Activated effector memory CD4-positive, alpha-beta T cell treated with anti-CD3 and anti-CD28 coated beads, Interleukin-2, amount 50 U/mL, for 16 hours (primary cell): ENCODE measurements at regions not wholly inside any gene's neighbourhood (a gene's known extent, or its start where the extent isn't known, plus 50 kb on each side); places are given as distances from the start of the nearest gene placed in this dataset.
"Not testable (repeated sequence)": the region's sequence is repeated elsewhere in the genome, so short reads cannot be mapped to it uniquely, and the experiment has no call there.

Experiments
- DNase-seq: peaks from one replicate; pipeline ENCODE4 v3.0.0-alpha.2; 2020

DNA sequence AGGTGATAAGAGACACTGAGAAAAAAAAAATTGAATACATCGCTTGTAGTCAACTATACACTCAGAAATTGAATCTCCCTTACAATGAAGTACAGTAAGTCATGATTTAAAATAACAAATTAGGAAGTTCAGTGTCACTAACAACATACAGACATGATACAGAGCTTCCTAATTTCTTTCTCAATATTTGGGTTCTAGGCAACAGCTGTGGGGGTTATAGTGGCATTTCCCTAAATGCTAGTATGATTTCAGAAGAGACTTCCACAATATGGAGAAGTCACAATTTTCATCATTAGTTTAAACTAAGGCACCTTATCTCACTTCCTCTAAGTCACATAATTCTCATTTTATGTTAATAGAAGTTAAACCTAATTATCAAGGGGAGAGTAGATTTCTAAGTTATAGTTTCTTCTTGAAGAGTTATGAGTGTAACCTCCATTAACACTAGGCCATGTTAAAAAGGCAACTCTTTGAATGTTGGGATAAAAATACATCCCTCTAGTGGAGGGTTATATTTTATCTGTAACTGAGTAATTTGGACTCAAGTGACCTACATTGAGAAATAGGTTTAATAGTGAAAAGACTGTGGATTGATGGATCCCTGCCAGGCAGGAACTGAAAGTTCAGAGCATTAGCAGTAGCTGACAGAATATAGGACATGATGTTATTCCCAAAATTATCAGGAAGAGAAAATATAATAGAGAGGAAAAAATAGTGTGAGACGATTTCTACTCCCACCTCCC lies 286.0 kb upstream of the SUCLG2 start:
- no peak for DNase-seq

DNA sequence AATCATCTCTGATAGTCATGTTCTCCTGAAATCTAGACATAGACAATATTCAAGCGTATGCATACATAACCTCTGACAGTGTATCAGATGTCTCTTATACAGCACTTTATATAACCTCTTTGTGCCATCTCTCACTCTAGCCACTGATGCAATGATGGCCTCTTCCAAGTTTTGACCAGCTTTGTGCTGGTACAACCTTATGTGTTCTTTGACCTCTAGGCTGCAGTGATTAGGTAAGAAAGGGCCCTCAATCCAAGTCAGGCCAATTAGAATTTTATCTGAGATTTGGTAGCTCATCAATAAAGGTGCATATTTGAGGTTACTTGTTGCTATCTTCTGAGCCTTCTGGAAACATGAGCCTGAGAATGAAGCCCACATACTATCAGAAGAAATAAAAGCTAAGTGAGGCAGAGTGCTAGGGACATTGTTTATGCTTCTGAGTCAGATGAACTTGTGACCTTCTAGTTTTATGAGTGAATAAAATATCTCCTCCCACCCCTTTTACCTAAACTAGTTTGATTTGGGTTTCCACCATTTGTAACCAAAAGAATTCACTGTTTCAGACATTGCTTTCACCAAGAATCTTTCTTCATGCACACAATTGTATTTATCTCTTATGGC lies 283.2 kb upstream of the SUCLG2 start:
- no peak for DNase-seq

DNA sequence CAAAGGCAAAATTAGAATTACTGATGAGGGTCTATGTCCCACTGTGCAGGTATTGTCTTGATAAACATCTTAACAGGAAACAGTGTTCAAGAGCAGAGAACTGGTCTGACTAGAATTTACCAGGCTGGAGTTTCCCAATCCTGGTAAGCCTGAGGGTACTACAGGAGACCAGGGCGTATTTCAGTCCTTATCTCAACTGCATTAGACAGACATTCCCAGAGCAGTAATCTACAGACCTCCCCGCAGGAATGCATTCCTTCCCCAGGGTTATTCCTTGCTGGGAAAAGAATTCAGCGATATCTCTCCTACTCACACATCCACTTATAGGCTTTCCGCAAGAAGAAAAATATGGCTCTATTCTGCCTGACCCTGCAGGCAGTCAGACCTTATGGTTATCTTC lies 276.0 kb upstream of the SUCLG2 start:
- not testable (repeated sequence) for DNase-seq

DNA sequence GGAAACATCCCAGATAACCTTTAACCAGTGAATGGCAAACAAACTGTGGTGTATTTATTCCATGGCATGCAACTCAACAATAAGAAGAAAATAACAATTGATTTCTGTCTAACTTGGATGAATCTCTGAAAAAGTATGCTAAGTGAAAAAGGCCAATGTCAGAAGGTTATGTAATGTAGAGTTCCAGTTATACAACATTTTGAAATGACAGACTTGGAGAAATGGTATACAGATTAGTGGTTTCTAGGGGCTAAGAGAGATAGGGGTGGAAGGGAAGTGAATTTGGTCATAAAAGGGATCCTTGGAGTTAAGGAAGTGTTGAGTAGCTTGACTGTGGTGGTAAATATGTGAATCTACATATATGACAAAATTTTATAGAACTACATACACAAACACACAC lies 269.4 kb upstream of the SUCLG2 start:
- no peak for DNase-seq

DNA sequence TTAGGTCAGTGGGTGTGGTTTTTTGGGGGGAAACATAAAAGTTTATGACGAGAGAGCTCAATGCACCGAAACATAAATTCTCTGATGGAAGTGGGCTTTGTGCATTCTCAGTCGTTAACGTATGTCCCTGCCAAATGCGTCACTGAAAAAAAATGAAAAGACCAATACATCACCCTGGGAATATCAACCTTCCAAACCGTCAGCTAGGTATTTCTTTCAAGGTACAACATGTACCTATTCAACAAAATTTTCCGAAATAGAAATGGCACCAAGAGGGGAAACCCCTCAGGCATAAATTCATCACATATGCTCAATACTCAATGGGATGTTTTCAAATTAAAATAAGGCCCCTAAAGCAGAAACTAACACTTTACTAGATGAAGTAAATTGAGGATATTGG lies 266.6 kb upstream of the SUCLG2 start:
- no peak for DNase-seq

DNA sequence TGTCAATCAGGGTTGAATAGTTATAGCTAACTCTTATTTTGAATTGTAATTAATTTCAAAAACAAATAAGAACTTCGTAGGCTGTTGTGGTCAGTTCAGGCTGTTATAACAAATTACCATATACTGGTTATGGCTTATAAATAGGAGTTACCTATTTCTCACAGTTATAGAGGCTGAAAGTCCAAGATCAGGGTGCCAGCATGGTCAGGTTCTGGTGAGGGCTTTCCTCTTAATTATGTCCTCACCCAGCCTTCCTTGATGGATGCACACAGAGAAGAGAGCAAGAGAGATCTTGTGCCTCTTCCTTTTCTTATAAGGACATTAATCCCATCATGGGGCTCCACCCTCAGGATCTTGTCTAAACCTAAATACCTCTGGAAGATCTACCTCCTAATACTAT lies 265.9 kb upstream of the SUCLG2 start:
- no peak for DNase-seq

DNA sequence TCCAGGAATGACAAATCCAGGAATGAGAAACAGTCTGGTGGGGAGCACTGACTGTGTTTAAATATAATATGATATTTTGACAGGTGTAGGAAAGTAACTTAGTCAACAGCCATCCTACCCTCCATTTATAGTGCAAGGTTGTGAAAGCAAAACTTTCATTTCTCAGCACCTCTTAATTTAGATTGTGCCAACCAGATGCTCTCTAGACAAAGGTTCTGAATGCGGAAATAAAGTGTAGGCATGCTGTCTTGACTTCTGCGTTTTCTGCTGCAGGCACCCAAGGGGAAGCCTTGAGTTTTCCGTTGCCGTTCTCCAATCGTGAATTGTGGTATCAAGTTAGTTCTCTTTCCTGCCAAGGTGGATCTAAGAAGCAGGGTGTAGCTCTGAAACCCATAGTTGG lies 261.9 kb upstream of the SUCLG2 start:
- DNase-seq, result no peak

DNA sequence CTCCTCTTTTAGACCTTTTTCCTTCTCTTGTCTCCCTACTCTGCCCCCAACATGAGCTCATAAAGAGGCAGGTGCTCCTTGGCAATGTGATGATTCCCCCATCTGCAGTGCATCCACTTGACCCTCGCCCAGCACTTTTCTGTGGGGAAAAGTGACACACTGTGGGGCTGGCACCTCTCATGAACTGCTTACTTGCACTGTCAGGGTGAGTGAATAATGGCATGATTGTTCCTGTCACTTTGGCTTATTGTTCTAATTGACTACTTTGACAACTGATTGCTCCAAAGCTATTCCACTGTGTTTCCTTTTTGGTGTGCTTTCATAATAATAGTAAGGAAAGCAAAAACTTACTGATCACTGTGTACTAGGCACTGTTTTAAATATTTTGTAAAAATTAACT lies 253.3 kb upstream of the SUCLG2 start:
- DNase-seq, result no peak

DNA sequence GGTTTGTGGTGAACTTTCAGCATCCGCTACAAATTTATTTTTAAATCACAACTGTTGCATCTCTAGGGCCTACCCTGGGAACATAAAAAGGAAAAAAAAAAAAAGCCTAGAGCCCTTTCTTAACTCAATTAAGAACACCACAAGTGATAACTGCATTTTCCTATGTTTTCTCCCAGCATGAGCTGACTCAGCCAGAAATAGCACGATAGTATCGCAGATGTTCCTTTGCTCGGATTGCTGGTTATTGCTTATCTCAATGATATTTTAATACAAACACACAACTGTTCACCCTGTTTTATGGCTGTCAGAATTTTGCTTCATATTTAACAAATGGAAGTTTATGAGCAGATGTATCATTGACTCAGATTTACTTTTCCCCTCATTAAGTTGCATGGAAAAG lies 251.8 kb upstream of the SUCLG2 start:
- DNase-seq, result no peak

DNA sequence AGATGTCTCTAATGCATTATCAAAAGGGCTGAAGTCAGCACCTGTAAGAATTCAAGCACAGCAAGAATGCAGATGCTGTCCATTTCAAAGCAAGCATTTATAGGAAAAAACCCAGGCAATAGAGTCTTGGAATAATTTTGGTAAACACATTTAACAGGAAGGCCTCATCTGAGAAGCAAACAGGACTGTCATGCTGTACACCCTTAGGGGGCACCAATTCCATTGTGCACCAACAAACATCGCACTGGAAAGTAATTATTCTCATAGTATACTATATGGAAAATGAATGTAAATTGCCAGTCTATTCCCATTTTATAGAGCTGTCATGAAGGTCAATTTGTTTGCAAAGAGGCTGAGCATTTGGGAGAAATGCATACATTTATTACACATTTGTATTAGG lies 247.3 kb upstream of the SUCLG2 start:
- no peak for DNase-seq

DNA sequence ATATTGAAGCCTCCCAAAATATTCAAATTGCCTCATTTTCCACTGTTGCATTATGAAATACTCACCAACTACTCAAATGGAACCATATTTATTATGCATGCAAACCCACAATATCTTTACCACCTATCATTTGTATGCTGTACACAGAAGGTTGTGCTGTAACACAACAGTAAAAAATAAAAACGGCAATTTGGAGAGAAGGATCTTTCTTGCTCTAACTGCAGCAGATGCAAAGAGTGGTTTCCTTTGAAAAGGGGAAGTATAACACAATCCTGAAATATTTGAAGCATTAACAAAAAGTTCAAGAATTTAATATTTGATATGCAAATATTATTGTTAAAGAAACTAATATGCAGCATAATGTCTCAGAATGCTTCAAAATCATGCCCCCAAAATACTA lies 244.5 kb upstream of the SUCLG2 start:
- no peak for DNase-seq

DNA sequence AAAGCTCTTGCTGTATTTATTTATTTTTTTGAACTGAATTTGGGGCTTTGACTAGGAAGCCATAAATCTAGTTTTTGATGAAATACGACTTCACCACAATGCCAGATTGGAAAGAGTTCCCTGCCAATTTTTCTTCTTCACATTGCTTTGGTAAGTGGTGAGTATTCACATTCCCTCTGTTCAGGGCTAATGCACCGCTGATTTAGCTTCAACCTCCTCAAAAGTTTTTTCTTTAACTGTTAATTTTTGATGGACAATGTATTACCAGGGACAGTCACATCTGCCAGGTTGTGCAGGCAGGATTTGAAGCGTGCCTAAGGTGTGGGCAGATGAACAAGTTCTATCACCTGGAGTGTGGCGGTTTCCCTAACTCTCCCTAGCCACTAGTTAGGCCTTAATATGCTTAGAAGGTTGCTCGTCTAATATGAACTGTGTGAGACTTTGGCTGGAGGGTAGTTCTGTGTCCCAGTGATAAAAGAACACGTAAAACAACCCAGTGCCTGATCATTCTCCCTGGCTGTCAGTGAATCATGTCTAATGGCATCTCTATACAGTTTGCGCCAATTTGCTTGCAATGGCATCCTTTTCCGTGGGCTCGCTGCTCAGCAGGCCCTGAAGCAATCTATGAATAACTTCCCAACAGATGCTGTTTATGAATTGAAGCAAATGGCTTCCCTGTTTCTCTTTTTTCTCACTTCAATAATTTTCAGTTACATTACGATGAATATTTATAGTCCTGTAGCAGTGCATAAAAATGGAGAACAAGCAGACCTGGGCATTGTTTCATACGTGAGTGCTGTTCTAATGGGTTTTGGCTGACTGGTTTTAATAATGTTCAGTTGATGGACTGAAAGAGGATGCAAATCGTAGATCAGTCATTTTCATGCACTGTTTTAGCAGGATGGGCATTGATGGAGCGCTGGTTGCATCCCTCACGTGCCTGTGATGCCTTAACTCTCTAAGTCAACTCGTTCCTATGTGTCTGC lies 243.2 kb upstream of the SUCLG2 start:
- DNase-seq, result no peak

DNA sequence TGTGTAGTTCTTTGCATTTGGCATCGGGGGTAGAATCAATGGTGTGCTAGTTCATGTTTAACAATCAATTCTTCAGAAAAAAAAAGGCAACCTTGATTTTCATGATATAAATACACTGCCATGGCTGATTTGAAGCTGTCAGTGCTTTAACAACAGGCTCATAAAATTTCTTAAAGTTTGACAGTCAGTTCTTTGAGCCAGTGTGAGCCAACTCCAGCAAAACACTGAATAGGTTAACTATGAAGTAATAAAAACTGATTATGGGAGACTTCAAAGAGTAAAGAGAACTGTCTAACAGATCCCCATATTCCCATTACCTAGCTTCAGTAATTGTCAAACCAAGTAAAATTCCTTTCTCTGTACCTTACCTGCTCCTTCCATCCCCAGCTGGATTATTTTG lies 241.7 kb upstream of the SUCLG2 start:
- no peak for DNase-seq

DNA sequence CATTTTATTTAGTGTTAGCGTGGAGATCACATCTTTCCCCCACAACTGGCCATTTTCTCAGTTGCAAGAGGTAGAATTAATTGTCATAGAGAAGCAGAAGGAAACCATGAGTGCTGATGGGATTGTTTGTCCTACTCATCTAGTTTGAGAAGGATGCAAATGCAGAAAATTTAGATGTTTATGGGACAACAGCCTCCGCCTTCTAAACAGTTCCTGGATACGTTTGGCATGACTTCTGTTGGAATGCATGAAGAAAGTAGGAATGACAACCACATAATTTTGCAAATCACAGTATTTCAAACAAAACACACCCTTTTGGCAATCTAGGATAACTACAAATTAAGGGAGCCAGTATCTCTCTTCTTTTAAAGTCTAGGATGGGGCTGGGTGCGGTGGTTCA lies 240.1 kb upstream of the SUCLG2 start:
- DNase-seq, result no peak

DNA sequence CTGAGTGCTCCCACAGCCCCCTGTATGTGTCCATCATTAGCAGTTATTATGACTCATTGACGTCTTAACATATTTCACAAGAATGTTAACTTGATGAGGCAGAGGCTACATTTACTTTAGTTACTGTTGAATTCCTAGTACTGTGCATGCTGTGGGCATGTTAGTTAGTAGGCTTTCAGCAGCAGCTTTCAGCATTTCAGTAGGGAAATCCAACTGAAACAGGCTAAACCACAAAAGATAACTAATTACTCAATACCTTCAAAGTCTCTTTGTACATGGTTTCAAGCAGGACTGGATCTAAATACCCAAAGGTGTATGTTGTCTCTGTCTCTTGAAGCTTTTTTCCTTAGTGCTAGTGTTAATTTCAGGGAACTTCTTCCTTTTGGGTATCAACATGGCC lies 229.9 kb upstream of the SUCLG2 start:
- no peak for DNase-seq

DNA sequence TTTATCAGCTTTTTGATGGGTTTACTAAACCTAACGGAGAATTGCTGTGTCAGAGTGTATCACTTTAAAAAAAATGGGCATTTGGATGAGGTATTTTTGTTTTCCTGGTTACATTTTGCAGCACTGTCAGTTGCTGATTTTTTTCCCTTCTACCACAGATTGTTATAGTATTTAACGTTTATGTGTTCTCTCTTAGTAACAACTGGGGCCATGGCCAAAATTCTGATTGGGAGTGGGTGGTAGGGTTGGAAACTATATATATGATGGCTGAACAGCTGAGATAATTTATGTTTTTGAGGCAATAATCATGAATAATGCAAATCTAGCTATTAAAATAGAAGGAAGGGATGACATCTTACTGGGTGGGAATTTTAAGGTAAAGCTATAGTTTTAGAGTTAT lies 229.4 kb upstream of the SUCLG2 start:
- no peak for DNase-seq

DNA sequence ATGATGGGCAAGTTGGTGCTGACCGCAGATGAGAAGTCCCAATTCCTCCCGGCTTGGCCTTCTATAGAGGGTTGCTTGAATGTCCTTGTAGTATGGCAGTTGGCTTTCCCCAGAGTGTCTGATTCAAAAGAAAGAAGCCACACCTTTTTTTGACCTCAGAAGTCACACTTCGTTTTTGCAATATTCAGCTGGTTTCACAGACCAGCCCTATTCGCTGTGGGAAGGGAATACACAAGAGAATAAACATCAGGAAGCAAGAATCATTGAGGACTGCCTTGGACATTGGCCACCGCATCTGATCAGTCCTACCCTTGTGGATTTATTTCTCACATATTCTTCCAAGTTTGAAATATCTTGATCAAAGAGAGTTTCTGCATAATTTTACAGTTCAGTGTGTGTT lies 228.6 kb upstream of the SUCLG2 start:
- DNase-seq, result no peak

DNA sequence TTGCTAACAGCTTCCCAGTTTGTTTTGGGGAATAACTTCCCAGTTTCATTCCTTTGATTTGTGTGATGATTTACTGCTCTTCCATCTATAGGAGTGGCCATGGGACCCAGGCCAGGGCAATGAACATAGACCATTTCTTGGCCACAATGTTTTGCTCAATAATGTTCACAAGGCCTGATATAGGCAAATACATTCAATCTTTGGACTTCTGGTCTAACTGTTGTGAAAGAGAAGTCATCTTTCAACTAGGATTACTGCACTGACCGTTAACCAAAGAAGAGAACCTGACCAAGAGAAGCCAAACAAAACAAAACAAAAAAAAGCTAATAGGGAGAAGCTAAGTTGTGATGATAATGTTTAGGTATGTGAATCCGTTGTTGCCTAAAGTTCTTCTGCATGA lies 221.8 kb upstream of the SUCLG2 start:
- no peak for DNase-seq

DNA sequence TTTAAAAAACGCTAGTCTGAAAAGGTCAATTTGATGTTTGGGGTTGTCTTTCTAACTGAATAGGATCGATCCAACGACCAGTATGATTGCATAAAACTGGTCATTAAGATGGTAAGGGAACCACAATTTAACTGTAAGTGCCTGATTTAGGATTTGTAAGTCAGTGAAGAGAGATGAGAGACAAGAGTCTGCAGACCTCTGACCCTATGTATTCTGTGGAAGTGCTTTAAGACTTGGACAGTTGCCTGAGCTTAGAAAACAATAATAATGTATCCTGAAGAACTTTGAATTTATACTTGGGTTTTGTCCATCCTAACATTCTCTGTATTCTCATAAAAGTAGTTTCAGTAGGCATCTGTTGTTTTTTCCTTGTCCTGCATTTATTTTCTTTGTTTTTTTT lies 221.4 kb upstream of the SUCLG2 start:
- DNase-seq, result no peak

DNA sequence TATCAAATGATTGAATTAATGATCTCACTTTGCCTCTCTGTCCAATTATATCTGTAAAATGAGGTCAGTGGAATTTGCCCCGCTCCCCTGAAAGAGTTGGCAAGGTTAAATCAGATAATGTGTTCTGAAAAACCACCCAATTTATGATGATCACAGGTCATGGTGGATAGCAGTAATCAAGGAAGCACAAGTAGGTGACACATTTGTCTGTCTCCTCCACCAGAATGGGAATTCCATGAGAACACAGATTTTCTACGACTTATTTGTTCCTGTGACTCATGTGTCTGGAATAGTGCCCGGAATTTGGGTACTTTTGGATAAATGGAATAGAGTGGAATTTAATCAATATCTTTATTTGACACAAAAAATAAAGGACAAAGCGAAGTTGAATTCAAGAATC lies 220.9 kb upstream of the SUCLG2 start:
- DNase-seq, result no peak

DNA sequence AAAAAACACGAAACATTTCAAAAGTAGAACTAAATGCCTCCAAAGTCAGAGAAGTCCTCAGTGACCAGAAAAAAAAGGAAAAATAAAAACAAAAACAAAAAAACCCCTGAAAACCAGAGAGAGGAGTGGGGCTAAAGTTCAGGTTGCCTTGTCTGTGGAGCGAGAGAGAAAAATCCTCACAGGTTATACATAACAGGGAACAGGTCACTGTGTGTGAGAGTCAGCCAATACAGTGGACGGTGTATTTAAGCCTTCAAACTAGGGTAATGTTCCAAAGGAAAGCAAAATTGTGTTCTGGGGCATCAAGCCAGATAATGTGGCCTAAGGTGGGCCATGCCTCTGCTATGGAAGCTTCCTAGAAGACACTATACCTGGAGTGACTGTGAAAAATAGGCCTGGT lies 216.1 kb upstream of the SUCLG2 start:
- no peak for DNase-seq

DNA sequence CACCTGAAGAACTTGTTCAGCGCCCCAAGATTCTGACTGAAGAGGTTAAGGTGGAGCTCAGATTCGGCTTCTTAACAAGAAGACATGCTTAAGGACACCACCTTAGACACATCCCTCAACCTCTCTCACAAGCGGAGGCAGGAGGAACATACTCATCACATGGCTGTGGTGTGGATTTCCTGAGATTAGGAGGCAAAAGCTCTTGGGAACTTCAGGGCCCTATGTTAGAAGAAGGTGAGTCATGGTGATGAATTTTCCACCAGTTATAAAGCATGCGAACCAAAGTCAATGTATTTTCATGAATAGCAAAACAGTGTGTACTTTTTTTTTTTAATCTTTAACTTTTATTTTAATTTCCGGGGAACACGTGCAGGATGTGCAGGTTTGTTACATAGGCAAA lies 212.2 kb upstream of the SUCLG2 start:
- no peak for DNase-seq

DNA sequence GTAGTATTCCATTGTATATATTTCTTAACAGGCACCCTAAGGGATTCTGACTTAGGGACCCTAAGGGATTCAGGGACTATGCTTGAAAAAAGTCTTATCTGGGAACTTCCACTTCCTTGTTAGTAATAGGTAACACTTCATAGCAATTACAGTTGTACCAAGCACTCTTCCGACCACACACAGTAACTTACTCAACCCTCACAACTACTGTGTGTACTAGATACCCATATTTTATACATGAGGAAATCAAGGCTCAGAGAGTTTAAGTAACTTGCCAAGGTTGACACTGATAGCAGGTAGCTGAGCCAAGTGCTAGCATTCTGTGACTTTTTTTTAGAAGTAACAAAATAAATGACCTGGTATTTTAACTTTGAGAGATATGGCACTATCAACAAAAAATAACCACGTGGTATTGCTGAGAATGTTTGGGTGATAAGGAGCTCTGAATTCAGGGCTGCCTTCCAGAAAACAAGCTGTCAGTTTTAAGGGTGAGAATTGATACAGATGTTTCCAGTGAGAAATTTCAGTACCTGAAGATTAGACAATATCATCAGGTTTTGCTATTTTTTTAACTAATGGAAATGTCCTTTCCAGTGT lies 210.3 kb upstream of the SUCLG2 start:
- no peak for DNase-seq

DNA sequence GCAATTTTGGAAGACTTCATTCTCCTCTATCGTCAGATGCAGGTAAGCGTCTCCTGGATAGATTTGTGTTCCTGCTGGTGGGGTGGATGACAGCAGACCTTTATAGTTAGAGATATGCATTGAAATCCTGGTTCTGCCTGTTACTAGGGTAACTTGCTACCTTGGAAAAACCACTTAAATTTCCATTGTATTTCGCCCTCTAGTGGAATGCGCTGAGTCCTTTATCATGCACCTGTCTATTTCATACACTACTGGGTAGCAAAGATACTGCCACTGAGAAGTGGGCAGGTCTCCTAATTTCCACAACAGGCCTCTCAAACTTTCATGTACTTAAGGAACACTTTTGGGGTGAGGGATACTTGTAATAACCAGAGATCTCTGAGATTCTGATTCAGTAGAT lies 209.5 kb upstream of the SUCLG2 start:
- DNase-seq, result no peak
